ENCODE measurements at regions not wholly inside any gene's neighbourhood (a gene's known extent, or its start where the extent isn't known, plus 50 kb on each side); places are given as distances from the start of the nearest gene placed in this dataset.
A peak's percentile ranks its signal among the peaks of the same experiment; 100 is the strongest.

DNA sequence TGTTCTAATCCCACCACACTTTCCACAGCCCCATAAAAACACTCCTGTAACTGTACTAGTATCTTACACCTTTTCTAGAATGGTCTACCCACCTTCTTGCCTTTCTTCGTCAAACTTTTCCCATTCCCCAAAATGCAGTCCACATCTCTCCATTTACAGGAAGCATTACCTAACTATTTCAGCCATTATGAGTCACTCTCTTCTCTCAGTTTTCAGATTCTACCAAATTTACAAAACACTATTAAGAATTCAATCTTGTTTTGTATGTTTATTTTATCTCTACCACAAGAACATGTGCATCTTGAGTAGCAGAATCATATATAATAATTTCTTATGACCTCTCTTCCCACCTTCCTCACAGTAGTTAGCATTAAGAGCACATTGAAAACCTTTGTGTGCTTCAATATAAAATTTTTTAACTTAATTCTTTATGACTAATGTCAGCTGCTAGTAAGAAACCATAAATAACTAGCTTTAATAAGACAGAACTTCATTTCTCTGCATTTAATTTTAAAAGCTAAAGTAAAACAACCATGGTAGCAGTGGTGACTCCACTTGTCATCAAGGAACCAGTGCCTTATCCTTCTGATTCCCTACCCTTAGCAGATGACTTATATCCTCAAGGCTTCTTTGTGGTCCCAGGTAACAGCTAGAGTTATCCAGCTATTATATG, 56.6 kb upstream of the MAP2 start:
- no peaks in the 10 kb centered on the region for H4K20me1 ChIP-seq (ENCODE audit: insufficient read depth)
- no peak overlapping the region for H3K4me3 ChIP-seq (IDR thresholded peaks at IDR 0.05; ENCODE audit: insufficient read depth, low read depth, low read length)
- H3K36me3 ChIP-seq (ENCODE audit: insufficient read depth) = no peaks in the 10 kb centered on the region
- no peak overlapping the region for H3K27ac ChIP-seq
- H3K27me3 ChIP-seq (ENCODE audit: insufficient read depth, low read depth) = no peaks in the 10 kb centered on the region
- H3K9ac ChIP-seq = no peak overlapping the region
- H3K4me2 ChIP-seq = peak overlapping the region; percentile 10; the same call in 1 of the 2 replicates
- peaks cover 36% of the 10 kb centered on the region for H3K4me1 ChIP-seq (ENCODE audit: low read depth, poor library complexity, severe bottlenecking)
- peak overlapping the region; percentile 68; the same call in 1 of the 2 replicates for H2AFZ ChIP-seq (ENCODE audit: low read depth)
- H3K79me2 ChIP-seq (ENCODE audit: insufficient read depth, low read depth) = no peaks in the 10 kb centered on the region
- TF ChIP-seq, protein P1, sequence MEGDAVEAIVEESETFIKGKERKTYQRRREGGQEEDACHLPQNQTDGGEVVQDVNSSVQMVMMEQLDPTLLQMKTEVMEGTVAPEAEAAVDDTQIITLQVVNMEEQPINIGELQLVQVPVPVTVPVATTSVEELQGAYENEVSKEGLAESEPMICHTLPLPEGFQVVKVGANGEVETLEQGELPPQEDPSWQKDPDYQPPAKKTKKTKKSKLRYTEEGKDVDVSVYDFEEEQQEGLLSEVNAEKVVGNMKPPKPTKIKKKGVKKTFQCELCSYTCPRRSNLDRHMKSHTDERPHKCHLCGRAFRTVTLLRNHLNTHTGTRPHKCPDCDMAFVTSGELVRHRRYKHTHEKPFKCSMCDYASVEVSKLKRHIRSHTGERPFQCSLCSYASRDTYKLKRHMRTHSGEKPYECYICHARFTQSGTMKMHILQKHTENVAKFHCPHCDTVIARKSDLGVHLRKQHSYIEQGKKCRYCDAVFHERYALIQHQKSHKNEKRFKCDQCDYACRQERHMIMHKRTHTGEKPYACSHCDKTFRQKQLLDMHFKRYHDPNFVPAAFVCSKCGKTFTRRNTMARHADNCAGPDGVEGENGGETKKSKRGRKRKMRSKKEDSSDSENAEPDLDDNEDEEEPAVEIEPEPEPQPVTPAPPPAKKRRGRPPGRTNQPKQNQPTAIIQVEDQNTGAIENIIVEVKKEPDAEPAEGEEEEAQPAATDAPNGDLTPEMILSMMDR (conservative IDR thresholded peaks at IDR 0.05; ENCODE audit: low read depth, low read length) = no peak

DNA sequence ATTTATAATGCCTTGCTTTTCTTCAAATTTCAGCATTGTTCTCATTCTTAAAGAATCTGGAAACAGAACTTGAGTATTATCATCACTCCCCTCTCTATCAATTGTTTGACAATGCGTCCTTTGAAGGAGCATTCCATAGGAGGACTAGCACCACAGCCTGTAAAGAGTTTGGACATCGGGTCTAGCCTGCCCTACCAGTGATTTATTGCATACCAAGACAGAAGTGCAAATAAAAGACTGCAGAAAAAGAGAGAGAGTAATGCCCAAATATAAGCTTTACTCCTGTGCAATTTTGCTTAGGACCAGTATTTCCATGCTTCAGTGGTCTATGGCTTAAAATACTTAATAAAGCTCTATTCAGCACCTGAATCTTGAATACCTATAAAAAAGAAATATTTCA, 55.4 kb upstream of the MAP2 start:
- peak overlapping the region; percentile 73 for H3K4me2 ChIP-seq
- peak overlapping the region; percentile 79 for H3K27ac ChIP-seq

DNA sequence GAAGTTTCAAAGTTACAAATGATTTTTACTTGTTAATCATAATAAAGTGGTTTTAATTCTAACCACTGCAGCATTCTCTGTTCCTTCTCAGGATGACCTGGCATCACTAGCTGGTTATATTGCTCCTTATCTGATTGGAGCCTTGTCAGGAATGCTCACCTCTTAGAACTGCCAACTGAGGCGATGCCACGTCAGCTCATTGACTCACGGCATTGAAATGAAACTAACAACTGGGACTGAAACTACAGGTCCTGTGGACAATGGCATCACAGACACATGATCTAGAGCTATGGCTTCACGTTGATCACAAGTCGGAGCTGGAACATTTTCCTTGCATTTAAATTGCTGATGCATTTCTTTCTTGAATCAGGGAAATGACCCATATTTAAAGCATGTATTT, 54.9 kb upstream of the MAP2 start:
- Histone ChIP-seq H3K79me2 (ENCODE audit: insufficient read depth, low read depth) (no peaks in the 10 kb centered on the region), H3K27me3 (ENCODE audit: insufficient read depth, low read depth) (no peaks in the 10 kb centered on the region), H3K4me1 (ENCODE audit: low read depth, poor library complexity, severe bottlenecking) (peaks cover 36% of the 10 kb centered on the region), H3K9ac (peak overlapping the region; percentile 43; the same call in 1 of the 2 replicates), H4K20me1 (ENCODE audit: insufficient read depth) (no peaks in the 10 kb centered on the region), H2AFZ (ENCODE audit: low read depth) (peak overlapping the region; percentile 68), H3K4me3 (IDR thresholded peaks at IDR 0.05; ENCODE audit: insufficient read depth, low read depth, low read length) (peak overlapping the region; percentile 62), H3K36me3 (ENCODE audit: insufficient read depth) (no peaks in the 10 kb centered on the region), H3K4me2 (peak overlapping the region; percentile 73), H3K27ac (peak overlapping the region; percentile 79)
- TF ChIP-seq, protein P1 (conservative IDR thresholded peaks at IDR 0.05; ENCODE audit: low read depth, low read length) = no peak

More for the DNA sequence above, 55.4 kb upstream of the MAP2 start:
- H3K4me3 ChIP-seq (IDR thresholded peaks at IDR 0.05; ENCODE audit: insufficient read depth, low read depth, low read length) = peak overlapping the region; percentile 43
- peaks cover 36% of the 10 kb centered on the region for H3K4me1 ChIP-seq (ENCODE audit: low read depth, poor library complexity, severe bottlenecking)
- peak overlapping the region; percentile 68 for H2AFZ ChIP-seq (ENCODE audit: low read depth)
- no peaks in the 10 kb centered on the region for H3K36me3 ChIP-seq (ENCODE audit: insufficient read depth)
- H3K27me3 ChIP-seq (ENCODE audit: insufficient read depth, low read depth) = no peaks in the 10 kb centered on the region
- no peaks in the 10 kb centered on the region for H3K79me2 ChIP-seq (ENCODE audit: insufficient read depth, low read depth)
- TF ChIP-seq, protein P1 (conservative IDR thresholded peaks at IDR 0.05; ENCODE audit: low read depth, low read length) = no peak
- H3K9ac ChIP-seq = peak overlapping the region; percentile 43; the same call in 1 of the 2 replicates
- no peaks in the 10 kb centered on the region for H4K20me1 ChIP-seq (ENCODE audit: insufficient read depth)

DNA sequence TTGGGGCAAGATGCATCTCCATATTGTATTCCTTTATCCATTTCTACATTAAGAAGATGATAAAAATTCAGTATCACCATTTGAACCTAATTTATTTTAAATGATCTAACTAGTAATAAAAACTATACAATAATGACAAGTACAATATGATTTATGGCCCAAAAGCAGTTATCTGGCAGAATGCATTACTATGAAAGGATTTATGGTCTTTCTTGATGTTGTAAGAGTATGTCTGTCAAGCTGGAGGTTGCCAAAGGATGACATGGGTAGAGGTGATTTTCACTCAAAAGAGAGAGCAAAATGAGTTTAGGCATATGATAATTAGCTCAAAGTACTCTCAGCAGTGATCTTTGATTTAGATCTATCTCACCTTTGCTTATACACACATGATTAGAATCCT, 54.2 kb upstream of the MAP2 start:
- no peaks in the 10 kb centered on the region for H4K20me1 ChIP-seq (ENCODE audit: insufficient read depth)
- H3K4me1 ChIP-seq (ENCODE audit: low read depth, poor library complexity, severe bottlenecking) = peaks cover 36% of the 10 kb centered on the region
- peak overlapping the region; percentile 79 for H3K27ac ChIP-seq
- peak overlapping the region; percentile 62 for H3K4me3 ChIP-seq (IDR thresholded peaks at IDR 0.05; ENCODE audit: insufficient read depth, low read depth, low read length)
- peak overlapping the region; percentile 68 for H2AFZ ChIP-seq (ENCODE audit: low read depth)
- peak overlapping the region; percentile 73 for H3K4me2 ChIP-seq
- no peaks in the 10 kb centered on the region for H3K79me2 ChIP-seq (ENCODE audit: insufficient read depth, low read depth)
- TF ChIP-seq, protein P1 (conservative IDR thresholded peaks at IDR 0.05; ENCODE audit: low read depth, low read length) = no peak
- H3K27me3 ChIP-seq (ENCODE audit: insufficient read depth, low read depth) = no peaks in the 10 kb centered on the region
- H3K36me3 ChIP-seq (ENCODE audit: insufficient read depth) = no peaks in the 10 kb centered on the region
- H3K9ac ChIP-seq = peak overlapping the region; percentile 43; the same call in 1 of the 2 replicates
